B cell (primary cell): ENCODE measurements at regions not wholly inside any gene's neighbourhood (a gene's known extent, or its start where the extent isn't known, plus 50 kb on each side); places are given as distances from the start of the nearest gene placed in this dataset.

Experiments
- ATAC-seq: fragments of 200-7000 bp; cut with Tn5 transposase; one replicate; pipeline ENCODE4 v1.10.0; 2021; ENCODE audit warnings: low read depth, mild to moderate bottlenecking, moderate number of reproducible peaks, moderate library complexity
- CTCF ChIA-PET: fragments of 350-600 bp; sonication (Branson Sonifier 250); formaldehyde crosslinking; loops from one replicate; lab custom pipeline; 2021; ENCODE audit warnings: antibody characterized with exemption, inconsistent platforms; lab: Charles Lee
- POLR2A ChIA-PET: fragments of 350-600 bp; sonication (Branson Sonifier 250); formaldehyde crosslinking; loops from one replicate; lab custom pipeline; 2021; ENCODE audit warnings: antibody characterized with exemption; lab: Charles Lee
- DNase-seq: peaks from one replicate; pipeline ENCODE4 v3.0.0; 2013
- H2AFZ ChIP-seq: 2 replicates; pipeline ENCODE4 v1.6.1; 2012; ENCODE audit warnings: mild to moderate bottlenecking, low read depth, low read length; ENCODE audit not compliant: insufficient read depth, poor library complexity, severe bottlenecking
- H3K27ac ChIP-seq, 2 donors: 1 replicate in 1 of 2; 2 replicates in 1 of 2; pipeline ENCODE4 v1.5.1; 2012 to 2013; ENCODE audit warnings: low read length in 2 of 2, mild to moderate bottlenecking in 2 of 2, moderate library complexity in 1 of 2
- H3K27me3 ChIP-seq, 4 experiments: fragments of 200-600 bp in 1 of 4; sonication (generic) in 1 of 4; replicated peaks in 1 of 4; 1 replicate in 2 of 4; 2 replicates in 2 of 4; pipeline versions ENCODE4 v1.6.1 to v1.7.0; 2013 to 2016; ENCODE audit warnings: low read length in 3 of 4, mild to moderate bottlenecking in 2 of 4, mixed read lengths in 1 of 4, moderate library complexity in 1 of 4; ENCODE audit not compliant: insufficient read depth in 4 of 4, control insufficient read depth in 3 of 4; ENCODE audit errors: control extremely low read depth in 1 of 4
- H3K36me3 ChIP-seq, 2 experiments: replicated peaks in 1 of 2; 1 replicate in 1 of 2; 2 replicates in 1 of 2; pipeline versions ENCODE4 v1.6.1 to v1.7.1; 2013; ENCODE audit warnings: low read length in 1 of 2; ENCODE audit not compliant: insufficient read depth in 2 of 2, control insufficient read depth in 1 of 2; ENCODE audit errors: control extremely low read depth in 1 of 2, extremely low read depth in 1 of 2
- H3K4me1 ChIP-seq, 2 donors: fragments of 200-600 bp in 1 of 2; sonication (generic) in 1 of 2; 1 replicate in 1 of 2; 2 replicates in 1 of 2; pipeline versions ENCODE4 v1.5.1 to v1.6.1; 2013 to 2017; ENCODE audit warnings: low read length in 2 of 2; ENCODE audit not compliant: control insufficient read depth in 2 of 2, insufficient read depth in 2 of 2
- H3K4me2 ChIP-seq: replicated peaks from 2 replicates; pipeline ENCODE3; 2012; ENCODE audit warnings: mild to moderate bottlenecking, low read depth, low read length; ENCODE audit not compliant: poor library complexity, severe bottlenecking
- H3K4me3 ChIP-seq, 5 experiments: fragments of 200-600 bp in 1 of 5; sonication (generic) in 1 of 5; 1 replicate in 3 of 5; 2 replicates in 2 of 5; pipeline versions ENCODE4 v1.5.1 to v1.7.0; 2011 to 2016; ENCODE audit warnings: low read length in 4 of 5, mild to moderate bottlenecking in 4 of 5, low read depth in 2 of 5, control low read depth in 1 of 5, moderate library complexity in 1 of 5; ENCODE audit not compliant: insufficient read depth in 1 of 5; ENCODE audit errors: control extremely low read depth in 1 of 5, extremely low read depth in 1 of 5
- H3K79me2 ChIP-seq: fragments of 200-600 bp; sonication (generic); one replicate; pipeline ENCODE4 v1.6.0; 2016; ENCODE audit warnings: low read length; ENCODE audit not compliant: control insufficient read depth, insufficient read depth
- H3K9ac ChIP-seq: fragments of 200-600 bp; sonication (generic); 2 replicates; pipeline ENCODE4 v1.6.1; 2017; ENCODE audit warnings: mild to moderate bottlenecking, low read length, moderate library complexity
- H3K9me3 ChIP-seq, 3 donors: one replicate each; pipeline versions ENCODE4 v1.6.1 to v1.7.1; 2013; ENCODE audit warnings: low read length in 2 of 3; ENCODE audit not compliant: control insufficient read depth in 2 of 3, insufficient read depth in 1 of 3; ENCODE audit errors: control extremely low read depth in 1 of 3
- H4K20me1 ChIP-seq: 2 replicates; pipeline ENCODE4 v1.6.0; 2012; ENCODE audit warnings: mild to moderate bottlenecking, low read length; ENCODE audit not compliant: insufficient read depth, control insufficient read depth, poor library complexity, severe bottlenecking
- H3K27ac Mint-ChIP-seq: one replicate; pipeline ENCODE4 v1.8.0; 2021; ENCODE audit warnings: mixed read lengths
- H3K27me3 Mint-ChIP-seq: one replicate; pipeline ENCODE4 v1.8.0; 2021; ENCODE audit warnings: mixed read lengths
- H3K4me1 Mint-ChIP-seq: one replicate; pipeline ENCODE4 v1.8.0; 2021; ENCODE audit warnings: mixed read lengths
- H3K4me3 Mint-ChIP-seq: one replicate; pipeline ENCODE4 v1.8.0; 2021; ENCODE audit warnings: mixed read lengths
- H3K9me3 Mint-ChIP-seq: one replicate; pipeline ENCODE4 v1.8.0; 2022; ENCODE audit warnings: mixed read lengths; ENCODE audit not compliant: insufficient read depth
- EZH2 ChIP-seq: IDR thresholded peaks from 2 replicates; pipeline ENCODE4 v1.6.1; 2012; ENCODE audit warnings: borderline replicate concordance, low read depth, mild to moderate bottlenecking, moderate library complexity, low read length; ENCODE audit not compliant: insufficient read depth, poor library complexity, severe bottlenecking
- WGBS: methylation state at CpG from one replicate; pipeline ENCODE4 v1.1.5; 2013; ENCODE audit warnings: missing lambda C conversion rate; ENCODE audit not compliant: insufficient coverage; 5-methylcytosine and 5-hydroxymethylcytosine counted together
- intact Hi-C: fragments of 100-400 bp; cut with micrococcal nuclease; formaldehyde crosslinking; loops from one replicate; pipeline ENCODE4 v1.10.0; 2022
- TF ChIP-seq, protein P1 (sequence below): fragments of 200-600 bp; IDR thresholded peaks from one replicate; pipeline ENCODE4 v1.8.0; 2022; ENCODE audit warnings: antibody characterized with exemption, mild to moderate bottlenecking

DNA sequence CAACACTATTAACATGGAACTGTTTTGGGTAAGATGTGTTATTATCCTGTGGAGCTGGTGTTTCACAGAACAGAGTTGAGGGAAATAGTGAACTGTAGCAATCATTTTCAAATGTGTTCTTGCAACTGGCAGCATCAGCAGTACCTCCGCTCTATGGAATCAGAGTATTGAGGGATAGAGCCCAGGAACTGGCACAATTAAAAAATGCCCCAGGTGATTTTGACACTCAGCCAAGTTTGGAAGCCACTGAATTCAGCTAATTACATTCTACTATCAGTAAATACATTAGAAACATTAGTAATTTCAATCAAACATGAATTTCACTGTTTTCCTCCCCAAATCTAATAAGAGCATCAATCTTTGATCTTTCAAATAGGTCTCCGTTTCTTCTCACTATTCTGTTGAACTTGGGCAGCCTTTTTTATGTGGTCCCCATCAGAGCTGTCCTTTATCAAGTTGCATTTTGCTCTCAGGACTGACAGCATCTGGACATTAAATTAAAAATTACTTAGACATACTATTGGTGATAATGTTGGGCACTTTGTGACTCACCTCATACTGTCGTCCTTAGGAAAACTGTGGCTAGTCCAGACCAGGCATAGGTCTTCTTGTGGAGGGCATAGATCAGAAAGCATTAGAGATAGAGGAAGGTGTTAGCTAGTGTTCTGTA, 251.5 kb downstream of the DHX35 start:
- H3K36me3 ChIP-seq: no peaks in the 10 kb centered on the region
- ChIA-PET CTCF (no interaction called here), POLR2A (no interaction called here)
- no peaks in the 10 kb centered on the region for H3K9me3 Mint-ChIP-seq
- 87% methylated on average over 2 of the region's 3 CpGs for WGBS
- H3K9ac ChIP-seq: no peak overlapping the region
- DNase-seq: no peak
- H3K9me3 ChIP-seq: no peaks in the 10 kb centered on the region
- no peak for ATAC-seq
- TF ChIP-seq, protein P1, sequence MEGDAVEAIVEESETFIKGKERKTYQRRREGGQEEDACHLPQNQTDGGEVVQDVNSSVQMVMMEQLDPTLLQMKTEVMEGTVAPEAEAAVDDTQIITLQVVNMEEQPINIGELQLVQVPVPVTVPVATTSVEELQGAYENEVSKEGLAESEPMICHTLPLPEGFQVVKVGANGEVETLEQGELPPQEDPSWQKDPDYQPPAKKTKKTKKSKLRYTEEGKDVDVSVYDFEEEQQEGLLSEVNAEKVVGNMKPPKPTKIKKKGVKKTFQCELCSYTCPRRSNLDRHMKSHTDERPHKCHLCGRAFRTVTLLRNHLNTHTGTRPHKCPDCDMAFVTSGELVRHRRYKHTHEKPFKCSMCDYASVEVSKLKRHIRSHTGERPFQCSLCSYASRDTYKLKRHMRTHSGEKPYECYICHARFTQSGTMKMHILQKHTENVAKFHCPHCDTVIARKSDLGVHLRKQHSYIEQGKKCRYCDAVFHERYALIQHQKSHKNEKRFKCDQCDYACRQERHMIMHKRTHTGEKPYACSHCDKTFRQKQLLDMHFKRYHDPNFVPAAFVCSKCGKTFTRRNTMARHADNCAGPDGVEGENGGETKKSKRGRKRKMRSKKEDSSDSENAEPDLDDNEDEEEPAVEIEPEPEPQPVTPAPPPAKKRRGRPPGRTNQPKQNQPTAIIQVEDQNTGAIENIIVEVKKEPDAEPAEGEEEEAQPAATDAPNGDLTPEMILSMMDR: no peak
- no peak for TF ChIP-seq EZH2
- no peaks in the 10 kb centered on the region for H3K27me3 ChIP-seq
- H3K4me2 ChIP-seq: no peak overlapping the region
- intact Hi-C loops: no loop called here
- H3K27ac Mint-ChIP-seq: no peak overlapping the region
- H4K20me1 ChIP-seq: no peaks in the 10 kb centered on the region
- H3K4me1 ChIP-seq: no peaks in the 10 kb centered on the region
- no peak overlapping the region for H3K4me3 ChIP-seq
- H2AFZ ChIP-seq: no peak overlapping the region
- H3K79me2 ChIP-seq: no peaks in the 10 kb centered on the region
- peaks cover 27% of the 10 kb centered on the region for H3K27me3 Mint-ChIP-seq
- H3K27ac ChIP-seq: no peak overlapping the region
- no peaks in the 10 kb centered on the region for H3K4me1 Mint-ChIP-seq
- no peak overlapping the region for H3K4me3 Mint-ChIP-seq

- Mint-ChIP-seq H3K27ac (no peak overlapping the region), H3K9me3 (no peaks in the 10 kb centered on the region), H3K27me3 (peaks cover 28% of the 10 kb centered on the region), H3K4me3 (no peak overlapping the region), H3K4me1 (no peaks in the 10 kb centered on the region)
- ChIA-PET POLR2A (no interaction called here), CTCF (no interaction called here)
- H3K9ac ChIP-seq: no peak overlapping the region
- no peak for TF ChIP-seq EZH2
- no peaks in the 10 kb centered on the region for H3K79me2 ChIP-seq
- no peak overlapping the region for H3K4me2 ChIP-seq
- H3K36me3 ChIP-seq: no peaks in the 10 kb centered on the region
- no peaks in the 10 kb centered on the region for H3K9me3 ChIP-seq
- intact Hi-C loops: no loop called here
- no peaks in the 10 kb centered on the region for H4K20me1 ChIP-seq
- no peaks in the 10 kb centered on the region for H3K4me1 ChIP-seq
- H2AFZ ChIP-seq: no peak overlapping the region
- DNase-seq (no peak), ATAC-seq (no peak)
- no peaks in the 10 kb centered on the region for H3K27me3 ChIP-seq
- WGBS: 77% methylated on average over 3 of the region's 5 CpGs
- H3K27ac ChIP-seq: no peak overlapping the region
- H3K4me3 ChIP-seq: no peak overlapping the region
Measured at GRCh38 chr20:39211060-39211748, 249.1 kb downstream of the DHX35 start.
